Right renal cortex interstitium (tissue), 3 donors: ENCODE measurements at regions not wholly inside any gene's neighbourhood (a gene's known extent, or its start where the extent isn't known, plus 50 kb on each side); places are given as distances from the start of the nearest gene placed in this dataset.

Experiments
- DNase-seq, 3 donors: peaks; one replicate each; pipeline ENCODE4 v3.0.0-alpha.2; 2013; ENCODE audit warnings: low read depth in 3 of 3, low spot score in 2 of 3

DNA sequence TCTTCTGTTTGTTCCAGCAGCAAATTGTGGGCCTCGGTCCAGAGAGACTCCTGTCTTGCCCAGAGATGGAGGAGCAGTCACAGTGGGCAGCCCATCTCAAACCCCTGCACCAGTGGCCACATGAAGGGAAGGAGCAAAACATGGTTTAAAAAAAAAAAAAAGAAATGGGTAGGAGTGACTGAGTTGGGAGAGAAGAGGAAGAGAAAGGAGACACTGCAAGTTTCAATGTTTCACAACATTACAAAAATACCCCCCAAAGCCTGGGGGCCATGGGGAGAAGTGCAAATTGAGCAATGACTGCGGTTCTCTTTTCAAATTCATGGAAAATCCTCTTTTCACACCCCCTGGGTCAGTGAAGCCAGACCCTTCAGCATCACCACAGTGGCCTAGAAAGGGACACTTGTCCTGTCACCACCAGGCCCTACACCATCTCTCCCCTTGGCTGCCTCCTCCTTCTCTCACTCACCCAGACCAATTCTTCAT, 117.1 kb downstream of the ZFP36L2 start:
- DNase-seq = no peak

DNA sequence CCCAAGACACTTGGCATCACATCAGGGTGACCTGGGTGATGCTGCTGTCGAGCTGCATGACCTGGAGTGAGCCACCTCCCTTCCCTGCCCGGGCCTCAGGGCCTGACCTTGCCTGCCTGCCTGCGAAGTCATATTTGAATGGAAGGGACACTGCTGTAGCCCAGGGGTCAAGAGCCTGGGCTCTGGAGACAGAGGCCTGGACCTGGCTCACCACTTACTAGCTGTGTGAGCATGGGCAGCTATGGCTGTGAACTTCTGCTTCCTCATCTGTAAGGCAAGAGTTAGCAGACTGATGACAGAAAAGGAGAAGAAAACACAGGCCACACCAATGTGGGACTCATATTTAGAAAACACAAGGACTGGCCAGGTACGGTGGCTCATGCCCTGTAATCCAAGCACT, 118.7 kb downstream of the ZFP36L2 start:
- DNase-seq = no peak

GRCh38 chr2:43106559-43107527, 119.6 kb downstream of the ZFP36L2 start:
- no peak for DNase-seq

GRCh38 chr2:43105586-43106558, 120.5 kb downstream of the ZFP36L2 start:
- no peak for DNase-seq

GRCh38 chr2:43104763-43105162, 121.6 kb downstream of the ZFP36L2 start:
- no peak for DNase-seq

DNA sequence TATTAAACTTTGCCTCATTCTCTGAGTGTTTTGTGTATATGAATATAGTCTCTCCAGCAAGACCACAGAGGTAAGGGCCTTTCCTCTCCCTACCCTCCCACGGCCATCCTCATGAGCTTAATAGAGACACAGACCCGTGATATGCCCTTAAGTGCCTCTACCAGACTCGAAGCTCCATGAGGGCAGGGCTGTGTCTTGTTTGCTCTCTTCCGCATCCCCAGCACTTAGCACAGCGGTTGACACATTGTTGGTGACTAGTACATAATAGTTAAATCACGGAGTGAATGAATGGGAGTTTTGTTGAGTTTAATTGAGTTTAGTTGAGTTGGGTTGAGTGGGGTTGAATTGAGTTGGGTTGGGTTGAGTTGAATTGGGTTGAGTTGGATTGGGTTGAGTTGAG, 122.3 kb downstream of the ZFP36L2 start:
- no peak for DNase-seq

- no peak for DNase-seq
Measured at GRCh38 chr2:43103093-43103404, 123.4 kb downstream of the ZFP36L2 start.

DNA sequence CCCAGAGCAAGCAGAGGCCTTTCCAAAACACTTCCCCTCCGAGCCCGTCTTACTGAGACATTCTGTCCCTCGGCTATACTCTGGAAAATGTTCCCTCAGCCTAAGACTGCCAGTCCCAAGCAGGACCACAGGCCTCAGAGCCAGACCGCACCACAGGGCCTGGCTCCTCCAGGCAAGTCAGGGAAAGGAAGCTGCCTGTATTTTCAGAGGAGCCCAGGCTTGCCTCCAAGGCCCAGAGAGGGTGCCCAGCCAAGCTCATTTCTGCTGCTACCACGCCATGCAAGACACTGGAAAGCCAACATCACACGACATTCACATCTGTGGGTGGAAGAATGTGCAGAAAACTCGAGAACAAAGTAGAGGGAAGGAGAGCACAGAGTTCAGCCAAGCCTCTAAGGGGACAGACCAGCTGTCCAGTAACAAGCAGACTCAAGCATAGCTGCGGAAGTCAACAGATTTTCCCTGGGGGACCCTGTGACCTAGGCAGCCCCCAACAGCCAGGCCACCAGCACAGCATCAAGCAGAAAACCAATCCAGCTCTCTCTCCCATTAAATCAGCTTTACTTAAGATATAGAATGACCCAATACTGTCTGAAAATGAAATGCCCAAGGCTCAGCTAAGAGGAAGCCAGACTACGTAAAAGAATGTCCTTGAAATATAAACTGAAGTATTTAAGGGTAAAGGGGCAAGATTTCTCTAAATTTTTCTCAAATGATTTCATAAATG, 123.9 kb downstream of the ZFP36L2 start:
- DNase-seq = no peak

- no peak for DNase-seq
Measured at GRCh38 chr2:43101751-43102150, 124.7 kb downstream of the ZFP36L2 start.

DNA sequence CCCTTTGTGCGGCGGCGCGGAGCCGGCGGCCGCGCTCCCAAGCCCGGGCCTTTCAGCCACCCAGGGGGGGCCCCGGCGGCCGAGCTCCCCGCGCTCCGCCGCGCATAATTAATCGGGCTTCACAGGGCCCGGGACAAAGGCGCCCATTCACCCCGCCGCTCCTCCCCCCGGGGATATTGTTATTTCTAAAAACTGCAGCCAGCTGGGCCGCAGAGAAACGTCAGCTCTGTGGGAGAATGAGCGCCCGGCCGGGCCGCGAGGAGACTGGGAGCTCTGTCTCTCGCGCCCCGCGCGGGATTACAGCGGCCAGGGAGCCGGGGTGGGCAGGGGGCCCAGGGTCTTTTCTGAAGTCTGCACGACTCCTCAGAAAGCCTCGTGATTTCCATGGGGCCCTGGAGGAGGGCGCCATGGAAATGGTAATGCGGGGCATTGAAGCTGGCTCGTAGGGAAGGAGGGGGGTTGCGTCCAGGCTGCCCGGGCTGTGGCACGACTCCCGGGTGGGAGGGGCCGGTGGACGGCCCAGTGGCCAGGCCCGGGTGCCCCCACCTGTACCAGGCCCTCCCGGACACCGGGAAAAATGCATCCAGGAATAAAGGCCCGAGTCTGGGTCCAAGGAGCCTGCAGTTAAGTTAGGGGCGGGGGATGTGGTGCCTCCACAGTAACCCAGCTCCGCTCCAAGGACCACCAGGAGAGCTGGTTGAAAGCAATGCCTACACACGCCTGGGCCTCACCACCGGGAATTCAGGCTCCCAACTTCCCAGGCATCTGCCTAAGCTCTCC, 125.3 kb downstream of the ZFP36L2 start:
- no peak for DNase-seq

GRCh38 chr2:43100362-43100882, 126.0 kb downstream of the ZFP36L2 start:
- no peak for DNase-seq

GRCh38 chr2:43099797-43100196, 126.6 kb downstream of the ZFP36L2 start:
- no peak for DNase-seq

- DNase-seq = no peak
Measured at GRCh38 chr2:43098539-43098938, 127.9 kb downstream of the ZFP36L2 start.

DNA sequence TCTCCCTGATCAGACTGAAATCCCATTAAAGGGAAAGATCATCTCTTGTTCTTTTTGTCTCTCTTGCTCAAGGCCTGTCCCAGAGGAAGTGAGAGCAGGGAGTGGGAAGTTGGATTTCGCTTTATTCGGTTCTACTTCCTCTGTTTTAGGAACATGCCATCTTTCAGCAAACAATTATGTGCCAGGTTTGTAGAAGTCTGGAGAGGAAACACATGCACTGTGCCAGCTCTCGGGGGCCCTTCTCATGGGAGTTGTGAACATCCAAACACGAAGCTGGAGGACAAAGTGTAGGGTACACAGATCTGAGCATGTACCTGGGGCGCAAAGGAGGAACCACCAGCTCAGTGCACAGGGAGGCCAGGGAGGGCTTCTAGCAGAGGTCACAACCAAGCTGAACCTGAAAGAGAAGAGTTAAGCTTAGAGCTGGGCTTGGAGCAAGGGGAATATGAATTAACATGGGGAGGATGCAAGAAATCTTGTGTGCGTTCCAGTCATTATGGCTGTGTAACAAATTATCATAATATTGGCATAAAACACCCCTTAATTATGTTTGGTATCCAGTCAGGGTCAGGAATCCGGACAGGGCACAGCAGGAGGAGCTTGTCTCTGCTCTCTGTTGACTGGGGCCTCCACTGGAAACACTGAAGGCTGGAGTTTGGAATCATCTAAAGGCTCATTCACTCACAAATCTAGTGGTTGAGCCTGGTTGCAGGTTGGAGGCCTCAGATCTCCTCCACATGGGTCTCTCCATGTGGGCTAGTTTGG, 128.6 kb downstream of the ZFP36L2 start:
- DNase-seq = no peak

DNA sequence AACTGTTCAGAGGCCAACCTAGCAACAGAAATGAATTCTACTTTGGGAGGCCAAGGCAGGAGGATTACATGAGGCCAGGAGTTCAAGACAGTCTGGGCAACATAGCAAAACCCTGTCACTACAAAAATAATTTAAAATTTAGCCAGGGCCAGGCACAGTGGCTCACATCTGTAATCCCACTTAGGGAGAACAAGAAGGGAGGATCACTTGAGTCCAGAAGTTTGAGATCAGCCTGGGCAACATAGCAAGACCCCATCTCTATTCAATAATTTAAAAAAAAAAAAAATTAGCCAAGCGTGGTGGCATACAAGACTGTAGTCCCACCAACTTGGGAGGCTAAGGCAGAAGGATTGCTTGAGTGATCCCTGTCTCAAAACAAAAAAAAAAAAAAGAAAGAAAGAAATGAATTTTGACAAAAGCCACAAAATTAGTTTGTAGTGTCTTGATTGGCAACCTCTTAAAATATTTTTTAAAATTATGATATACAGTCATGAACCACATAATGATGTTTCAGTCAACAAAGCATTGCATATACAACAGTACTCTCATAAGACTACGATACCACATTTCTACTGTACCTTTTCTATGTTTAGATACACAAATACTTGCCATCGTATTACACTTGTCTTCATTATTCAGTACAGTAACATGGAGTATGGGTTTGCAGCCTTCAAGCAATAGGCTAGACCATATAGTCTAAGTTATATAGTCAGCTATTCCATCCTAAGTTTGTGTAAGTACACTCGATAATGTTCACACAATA, 130.7 kb downstream of the ZFP36L2 start:
- DNase-seq = no peak

GRCh38 chr2:43092520-43093179, 133.8 kb downstream of the ZFP36L2 start:
- DNase-seq = no peak

DNA sequence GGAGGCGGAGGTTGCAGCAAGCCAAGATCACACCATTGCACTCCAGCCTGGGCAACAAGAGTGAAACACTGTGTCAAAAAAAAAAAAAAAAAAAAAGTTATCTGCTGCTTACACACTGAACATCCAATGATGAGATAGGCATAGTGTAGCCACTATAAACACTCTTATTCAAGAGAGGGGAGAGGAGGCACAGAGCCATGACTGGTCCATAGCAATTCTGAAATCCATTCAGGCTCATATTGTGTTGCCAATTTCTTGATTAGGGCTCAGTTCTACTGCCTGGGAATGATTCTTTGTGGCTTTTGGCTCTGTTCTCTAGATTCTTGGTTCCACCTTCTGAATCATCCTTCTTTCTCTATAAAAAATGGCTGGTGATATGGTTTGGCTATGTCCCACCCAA, 136.1 kb downstream of the ZFP36L2 start:
- DNase-seq = no peak
